ENCODE measurements at regions not wholly inside any gene's neighbourhood (a gene's known extent, or its start where the extent isn't known, plus 50 kb on each side); places are given as distances from the start of the nearest gene placed in this dataset.

DNA sequence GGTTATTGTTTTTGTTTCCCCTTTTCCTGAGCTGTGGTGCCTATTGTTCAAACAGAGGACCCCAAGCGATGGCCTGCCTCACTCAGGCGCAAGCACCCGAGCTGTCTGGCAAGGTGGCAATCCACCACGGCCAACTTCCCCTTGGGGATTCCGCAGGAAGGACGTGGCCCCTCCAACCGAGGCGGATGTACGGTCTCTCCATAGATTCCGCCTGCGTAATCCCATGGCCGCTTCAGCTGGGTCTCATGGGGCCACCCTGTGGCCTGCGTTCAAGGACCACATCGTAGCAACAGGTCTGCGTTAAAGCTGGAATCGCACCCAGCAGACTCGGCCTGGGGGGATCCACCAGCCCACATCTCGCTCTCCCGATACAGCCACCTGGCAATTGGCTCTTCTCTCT is 79.9 kb downstream of the CEBPB start:
- no peaks in the 10 kb centered on the region for H3K9me3 Mint-ChIP-seq
- H3K4me3 Mint-ChIP-seq: no peak overlapping the region
- TF ChIP-seq, protein P1, sequence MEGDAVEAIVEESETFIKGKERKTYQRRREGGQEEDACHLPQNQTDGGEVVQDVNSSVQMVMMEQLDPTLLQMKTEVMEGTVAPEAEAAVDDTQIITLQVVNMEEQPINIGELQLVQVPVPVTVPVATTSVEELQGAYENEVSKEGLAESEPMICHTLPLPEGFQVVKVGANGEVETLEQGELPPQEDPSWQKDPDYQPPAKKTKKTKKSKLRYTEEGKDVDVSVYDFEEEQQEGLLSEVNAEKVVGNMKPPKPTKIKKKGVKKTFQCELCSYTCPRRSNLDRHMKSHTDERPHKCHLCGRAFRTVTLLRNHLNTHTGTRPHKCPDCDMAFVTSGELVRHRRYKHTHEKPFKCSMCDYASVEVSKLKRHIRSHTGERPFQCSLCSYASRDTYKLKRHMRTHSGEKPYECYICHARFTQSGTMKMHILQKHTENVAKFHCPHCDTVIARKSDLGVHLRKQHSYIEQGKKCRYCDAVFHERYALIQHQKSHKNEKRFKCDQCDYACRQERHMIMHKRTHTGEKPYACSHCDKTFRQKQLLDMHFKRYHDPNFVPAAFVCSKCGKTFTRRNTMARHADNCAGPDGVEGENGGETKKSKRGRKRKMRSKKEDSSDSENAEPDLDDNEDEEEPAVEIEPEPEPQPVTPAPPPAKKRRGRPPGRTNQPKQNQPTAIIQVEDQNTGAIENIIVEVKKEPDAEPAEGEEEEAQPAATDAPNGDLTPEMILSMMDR (IDR thresholded peaks at IDR 0.05): no peak
- H3K36me3 Mint-ChIP-seq (ENCODE audit: low read depth): no peaks in the 10 kb centered on the region
- DNase-seq: no peak
- H3K4me1 Mint-ChIP-seq (ENCODE audit: low read depth): peaks cover 24% of the 10 kb centered on the region
- H3K27me3 Mint-ChIP-seq (ENCODE audit: insufficient read depth): peaks cover 7% of the 10 kb centered on the region
- no peak overlapping the region for H3K27ac Mint-ChIP-seq

DNA sequence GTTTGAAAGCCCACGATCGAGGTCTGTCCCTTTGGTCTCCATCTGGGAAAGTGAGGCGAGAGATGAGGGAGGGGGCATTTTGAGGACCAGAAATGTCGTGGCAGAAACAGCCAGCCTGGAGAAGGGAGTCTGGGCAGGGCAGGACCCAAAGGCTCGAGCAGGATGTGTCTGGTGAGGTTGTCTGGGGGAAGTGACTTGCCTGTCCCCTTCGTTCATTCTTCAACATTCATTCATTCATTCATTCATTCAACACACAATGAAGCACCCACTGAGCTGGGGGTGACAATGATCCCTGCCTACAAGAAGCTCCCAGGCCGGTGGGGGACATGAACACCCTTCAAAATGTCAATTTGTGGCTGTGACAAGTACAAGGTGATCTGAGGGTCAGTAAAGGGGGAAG is 80.5 kb downstream of the CEBPB start:
- H3K27ac Mint-ChIP-seq: no peak overlapping the region
- H3K36me3 Mint-ChIP-seq (ENCODE audit: low read depth): no peaks in the 10 kb centered on the region
- no peak overlapping the region for H3K4me3 Mint-ChIP-seq
- peaks cover 9% of the 10 kb centered on the region for H3K27me3 Mint-ChIP-seq (ENCODE audit: insufficient read depth)
- TF ChIP-seq, protein P1 (IDR thresholded peaks at IDR 0.05): no peak
- H3K4me1 Mint-ChIP-seq (ENCODE audit: low read depth): peaks cover 18% of the 10 kb centered on the region
- no peak for DNase-seq
- no peaks in the 10 kb centered on the region for H3K9me3 Mint-ChIP-seq

DNA sequence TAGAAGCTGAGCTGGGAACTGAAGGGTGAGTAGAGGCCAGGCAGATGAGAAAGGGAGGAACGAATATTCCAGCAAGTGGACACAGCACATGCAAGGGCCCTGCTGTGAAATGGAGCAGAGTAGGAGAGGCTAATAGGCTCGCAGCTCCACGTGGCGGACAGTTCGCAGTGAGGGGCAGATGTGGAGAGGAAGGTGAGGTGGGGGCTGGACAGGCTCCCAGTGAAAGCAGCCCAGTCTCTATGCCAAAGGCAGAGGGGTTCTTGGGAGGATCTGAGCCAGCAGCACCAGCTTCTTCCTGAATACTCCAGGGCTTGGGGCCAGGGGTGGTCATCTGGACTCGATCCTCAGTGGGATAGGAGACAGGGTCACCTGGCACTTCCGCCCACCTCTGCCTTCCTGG is 81.0 kb downstream of the CEBPB start:
- no peak for DNase-seq
- H3K27ac Mint-ChIP-seq: no peak overlapping the region
- no peak overlapping the region for H3K4me3 Mint-ChIP-seq
- H3K4me1 Mint-ChIP-seq (ENCODE audit: low read depth): peaks cover 17% of the 10 kb centered on the region
- peaks cover 9% of the 10 kb centered on the region for H3K27me3 Mint-ChIP-seq (ENCODE audit: insufficient read depth)
- H3K9me3 Mint-ChIP-seq: no peaks in the 10 kb centered on the region
- TF ChIP-seq, protein P1 (IDR thresholded peaks at IDR 0.05): no peak
- H3K36me3 Mint-ChIP-seq (ENCODE audit: low read depth): no peaks in the 10 kb centered on the region

DNA sequence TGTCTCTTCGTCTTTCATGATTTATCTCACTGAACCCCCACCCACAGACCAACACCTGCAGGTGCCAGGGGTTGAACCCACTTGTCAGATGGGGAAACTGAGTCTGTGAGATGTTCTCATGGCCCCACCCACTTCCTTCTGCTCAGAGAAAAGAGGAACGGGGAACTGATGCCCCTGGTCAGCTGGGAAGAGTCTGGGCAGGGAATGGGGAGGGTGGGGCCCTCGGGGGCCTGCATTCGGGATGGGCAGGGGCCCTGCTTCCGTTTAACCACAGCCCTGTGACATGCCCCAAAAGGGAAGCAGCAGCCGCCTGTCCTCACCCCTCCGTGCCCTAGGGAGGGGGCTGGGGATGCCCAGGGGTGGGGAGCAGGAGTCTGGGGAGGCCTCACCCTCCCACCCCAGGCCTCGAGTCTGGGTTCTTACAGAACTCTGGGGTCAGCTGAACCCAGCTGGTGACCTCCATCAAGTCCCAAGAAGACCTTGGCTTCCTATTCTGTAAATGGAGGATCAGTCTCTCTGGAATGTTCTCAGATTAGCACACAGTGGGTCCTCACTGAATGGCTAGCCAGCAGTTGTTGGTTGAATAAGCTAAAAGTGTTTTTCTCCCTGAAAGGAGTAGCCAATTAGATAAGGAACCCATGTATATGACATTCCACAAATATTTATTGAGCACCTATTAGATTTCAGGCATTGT is 81.5 kb downstream of the CEBPB start:
- Mint-ChIP-seq H3K4me3 (no peak overlapping the region), H3K36me3 (ENCODE audit: low read depth) (no peaks in the 10 kb centered on the region), H3K9me3 (no peaks in the 10 kb centered on the region), H3K4me1 (ENCODE audit: low read depth) (peaks cover 12% of the 10 kb centered on the region), H3K27ac (no peak overlapping the region), H3K27me3 (ENCODE audit: insufficient read depth) (peaks cover 15% of the 10 kb centered on the region)
- DNase-seq: no peak
- TF ChIP-seq, protein P1 (IDR thresholded peaks at IDR 0.05): no peak

DNA sequence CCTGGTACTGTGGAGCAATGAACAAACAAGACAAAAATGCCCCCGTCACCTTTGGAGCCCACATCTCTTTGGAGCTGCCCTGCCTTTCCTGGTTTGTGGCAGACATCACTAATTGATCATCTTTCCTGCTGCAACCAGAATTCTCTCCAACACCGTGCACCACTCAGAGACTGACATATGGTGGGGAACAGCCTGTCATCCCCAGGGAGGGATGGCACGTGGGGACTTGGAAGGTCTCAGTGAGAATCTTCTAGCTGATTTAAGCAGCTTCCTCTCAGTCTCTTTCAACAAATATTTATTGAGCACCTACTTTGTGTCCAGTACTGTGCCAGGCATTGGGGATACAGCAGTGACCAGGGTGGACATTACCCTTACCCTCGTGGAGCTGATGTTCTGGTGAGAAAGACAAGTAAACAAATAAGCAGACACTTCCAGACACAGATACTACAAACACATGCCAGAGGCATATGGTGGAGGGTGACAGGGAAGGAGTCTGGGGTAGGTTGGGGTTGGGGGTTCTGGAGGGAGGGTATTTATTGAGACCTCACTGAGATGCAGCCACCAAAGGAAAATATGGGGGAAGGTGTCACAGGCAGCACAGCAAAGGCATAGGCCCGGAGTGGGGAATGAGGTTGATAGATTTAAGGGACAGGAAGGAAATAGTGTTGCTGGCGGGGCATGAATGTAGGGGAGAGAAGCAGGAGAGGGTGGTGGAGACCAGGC is 82.3 kb downstream of the CEBPB start:
- Mint-ChIP-seq H3K36me3 (ENCODE audit: low read depth) (no peaks in the 10 kb centered on the region), H3K27ac (no peak overlapping the region), H3K4me1 (ENCODE audit: low read depth) (peaks cover 8% of the 10 kb centered on the region), H3K4me3 (no peak overlapping the region), H3K9me3 (no peaks in the 10 kb centered on the region), H3K27me3 (ENCODE audit: insufficient read depth) (peaks cover 15% of the 10 kb centered on the region)
- TF ChIP-seq, protein P1 (IDR thresholded peaks at IDR 0.05): no peak
- DNase-seq: no peak

All from HFFc6 (cell line).